ENCODE measurements at regions not wholly inside any gene's neighbourhood (a gene's known extent, or its start where the extent isn't known, plus 50 kb on each side); places are given as distances from the start of the nearest gene placed in this dataset.

DNA sequence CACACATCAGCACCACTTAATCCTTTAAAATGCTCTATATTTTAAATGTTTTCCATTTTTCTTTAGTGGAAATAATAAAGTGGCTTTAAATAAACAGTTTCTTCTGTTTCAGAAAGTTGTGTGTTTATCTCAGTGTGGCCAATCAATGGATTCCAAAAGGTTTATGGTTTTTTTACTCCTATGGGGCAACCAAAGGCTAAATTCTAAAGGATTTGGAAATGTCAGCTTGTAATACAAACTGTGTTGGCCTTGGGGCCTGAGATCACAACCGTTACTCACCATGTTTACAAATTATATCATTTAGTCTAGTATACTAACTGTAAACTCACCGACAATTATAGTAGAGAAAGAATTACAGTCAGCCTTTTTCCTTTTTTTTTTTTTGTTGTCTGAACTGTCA lies 827.2 kb downstream of the EPHA4 start:
- Histone ChIP-seq H3K9me3 (no peaks in the 10 kb centered on the region), H3K36me3 (no peaks in the 10 kb centered on the region), H3K27me3 (no peaks in the 10 kb centered on the region), H3K4me3 (no peak overlapping the region), H3K27ac (no peak overlapping the region), H3K4me1 (no peaks in the 10 kb centered on the region)
- WGBS, 5 donors, result 38 to 63% (median 49%) methylated on average over 2 of the region's 2 CpGs
- intact Hi-C loops (cut with DNase I; ENCODE audit: low total_unique reads), result no loop called here
- TF ChIP-seq, protein P1, sequence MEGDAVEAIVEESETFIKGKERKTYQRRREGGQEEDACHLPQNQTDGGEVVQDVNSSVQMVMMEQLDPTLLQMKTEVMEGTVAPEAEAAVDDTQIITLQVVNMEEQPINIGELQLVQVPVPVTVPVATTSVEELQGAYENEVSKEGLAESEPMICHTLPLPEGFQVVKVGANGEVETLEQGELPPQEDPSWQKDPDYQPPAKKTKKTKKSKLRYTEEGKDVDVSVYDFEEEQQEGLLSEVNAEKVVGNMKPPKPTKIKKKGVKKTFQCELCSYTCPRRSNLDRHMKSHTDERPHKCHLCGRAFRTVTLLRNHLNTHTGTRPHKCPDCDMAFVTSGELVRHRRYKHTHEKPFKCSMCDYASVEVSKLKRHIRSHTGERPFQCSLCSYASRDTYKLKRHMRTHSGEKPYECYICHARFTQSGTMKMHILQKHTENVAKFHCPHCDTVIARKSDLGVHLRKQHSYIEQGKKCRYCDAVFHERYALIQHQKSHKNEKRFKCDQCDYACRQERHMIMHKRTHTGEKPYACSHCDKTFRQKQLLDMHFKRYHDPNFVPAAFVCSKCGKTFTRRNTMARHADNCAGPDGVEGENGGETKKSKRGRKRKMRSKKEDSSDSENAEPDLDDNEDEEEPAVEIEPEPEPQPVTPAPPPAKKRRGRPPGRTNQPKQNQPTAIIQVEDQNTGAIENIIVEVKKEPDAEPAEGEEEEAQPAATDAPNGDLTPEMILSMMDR (IDR thresholded peaks at IDR 0.05), result no peak
- no peak for TF ChIP-seq EP300 (IDR thresholded peaks at IDR 0.05)
- TF ChIP-seq POLR2A (IDR thresholded peaks at IDR 0.05), result no peak
- TF ChIP-seq POLR2AphosphoS5 (IDR thresholded peaks at IDR 0.05), result no peak
- DNase-seq, result no peak

- Histone ChIP-seq H3K27me3 (no peaks in the 10 kb centered on the region), H3K27ac (no peak overlapping the region), H3K4me1 (no peaks in the 10 kb centered on the region), H3K9me3 (no peaks in the 10 kb centered on the region), H3K4me3 (no peak overlapping the region), H3K36me3 (no peaks in the 10 kb centered on the region)
- intact Hi-C loops (cut with DNase I; ENCODE audit: low total_unique reads), result no loop called here
- DNase-seq, result no peak
- TF ChIP-seq POLR2AphosphoS5 (IDR thresholded peaks at IDR 0.05) (no peak), POLR2A (IDR thresholded peaks at IDR 0.05) (no peak), EP300 (IDR thresholded peaks at IDR 0.05) (no peak)
- TF ChIP-seq, protein P1 (IDR thresholded peaks at IDR 0.05), result no peak
- WGBS, 5 donors, result 67 to 94% (median 87%) methylated on average over 8 of the region's 8 CpGs
Measured at GRCh38 chr2:220745682-220746081, 826.4 kb downstream of the EPHA4 start.

- H3K9me3 ChIP-seq, result peaks cover 0 to 6% (median 0%) of the 10 kb centered on the region in 4 donors
- TF ChIP-seq POLR2AphosphoS5 (IDR thresholded peaks at IDR 0.05) (no peak), EP300 (IDR thresholded peaks at IDR 0.05) (no peak)
- TF ChIP-seq, protein P1 (IDR thresholded peaks at IDR 0.05), result no peak
- no peak overlapping the region for H3K27ac ChIP-seq
- WGBS, 5 donors, result 69 to 83% (median 78%) methylated on average over 1 of the region's 1 CpG
- H3K27me3 ChIP-seq, result no peaks in the 10 kb centered on the region
- no peaks in the 10 kb centered on the region for H3K4me1 ChIP-seq
- DNase-seq, result no peak
- no peak overlapping the region for H3K4me3 ChIP-seq
- intact Hi-C loops (cut with DNase I; ENCODE audit: low total_unique reads), result no loop called here
- no peaks in the 10 kb centered on the region for H3K36me3 ChIP-seq
Measured at GRCh38 chr2:220747736-220748135, 824.4 kb downstream of the EPHA4 start.

DNA sequence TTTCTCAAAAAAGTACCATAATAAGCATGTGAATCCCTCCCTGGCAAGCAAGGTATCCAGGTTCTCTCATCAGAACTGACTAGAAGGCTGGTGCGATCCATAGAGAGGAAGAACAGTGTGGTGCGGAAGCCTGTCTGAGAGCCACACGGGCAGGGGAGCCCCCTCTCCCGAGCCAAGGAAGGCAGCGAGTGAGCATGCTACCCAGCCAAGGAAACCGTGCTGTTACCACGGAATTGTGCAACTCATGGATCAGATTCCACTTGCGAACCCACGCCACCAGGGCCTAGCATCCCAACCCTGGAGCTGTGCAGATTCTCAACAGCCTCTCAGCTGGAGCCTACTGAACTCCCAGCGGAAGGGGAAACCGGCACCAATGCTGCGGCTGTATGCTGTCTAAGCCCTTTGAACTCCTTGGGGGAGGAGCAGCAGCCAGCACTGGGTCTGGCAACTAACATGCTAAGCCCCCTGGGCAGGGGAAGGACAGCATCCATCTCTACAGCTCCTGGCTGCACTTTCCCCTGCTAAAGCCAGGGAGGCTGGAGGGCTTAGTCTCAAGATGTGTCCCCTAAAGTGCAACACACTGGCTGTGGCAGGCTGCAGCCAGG lies 823.1 kb downstream of the EPHA4 start:
- WGBS, 5 donors, result 64 to 73% (median 68%) methylated on average over 12 of the region's 12 CpGs
- intact Hi-C loops (cut with DNase I; ENCODE audit: low total_unique reads), result no loop called here

More for the DNA sequence above, 823.1 kb downstream of the EPHA4 start:
- Histone ChIP-seq H3K4me3 (no peak overlapping the region), H3K27me3 (no peaks in the 10 kb centered on the region), H3K27ac (no peak overlapping the region), H3K36me3 (no peaks in the 10 kb centered on the region), H3K4me1 (no peaks in the 10 kb centered on the region), H3K9me3 (peaks cover 0 to 6% (median 0%) of the 10 kb centered on the region in 4 donors)
- DNase-seq, result no peak
- no peak for TF ChIP-seq POLR2A (IDR thresholded peaks at IDR 0.05)
- TF ChIP-seq, protein P1 (IDR thresholded peaks at IDR 0.05), result no peak
- TF ChIP-seq EP300 (IDR thresholded peaks at IDR 0.05), result no peak
- TF ChIP-seq POLR2AphosphoS5 (IDR thresholded peaks at IDR 0.05), result no peak
